ENCODE measurements at regions not wholly inside any gene's neighbourhood (a gene's known extent, or its start where the extent isn't known, plus 50 kb on each side); places are given as distances from the start of the nearest gene placed in this dataset.

- no peak for TF ChIP-seq CTCF (IDR thresholded peaks at IDR 0.05)
- TF ChIP-seq CREB1 (CRISPR knock-in tag; IDR thresholded peaks at IDR 0.05): no peak
- no peak for TF ChIP-seq ZNF532 (CRISPR knock-in tag; IDR thresholded peaks at IDR 0.05; ENCODE audit: borderline replicate concordance)
- TF ChIP-seq OVOL2 (CRISPR knock-in tag; IDR thresholded peaks at IDR 0.05; ENCODE audit: borderline replicate concordance): no peak
Measured at GRCh38 chr12:75695926-75696325, 184.5 kb upstream of the KRR1 start.

All from WTC11 (cell line).